Liver (tissue), 8 donors: ENCODE measurements at regions not wholly inside any gene's neighbourhood (a gene's known extent, or its start where the extent isn't known, plus 50 kb on each side); places are given as distances from the start of the nearest gene placed in this dataset.
"Not testable (repeated sequence)": the region's sequence is repeated elsewhere in the genome, so short reads cannot be mapped to it uniquely, and the experiment has no call there.

Experiments
- DNase-seq: peaks from one replicate; pipeline ENCODE4 v3.0.0-alpha.2; 2017; ENCODE audit warnings: low spot score
- H3K27ac ChIP-seq, 2 donors: one replicate each; pipeline ENCODE4 v1.7.0; 2013; ENCODE audit warnings: inconsistent platforms in 2 of 2, low read length in 2 of 2, control low read depth in 1 of 2, low read depth in 1 of 2, mild to moderate bottlenecking in 1 of 2
- H3K27me3 ChIP-seq, 4 donors: one replicate each; pipeline versions ENCODE4 v1.6.1 to v1.7.0; 2013; ENCODE audit warnings: low read length in 3 of 4, inconsistent platforms in 1 of 4, mild to moderate bottlenecking in 1 of 4, moderate library complexity in 1 of 4; ENCODE audit not compliant: control insufficient read depth in 4 of 4, insufficient read depth in 4 of 4
- H3K36me3 ChIP-seq, 4 donors: one replicate each; pipeline versions ENCODE4 v1.6.1 to v1.7.0; 2013; ENCODE audit warnings: low read length in 3 of 4, mild to moderate bottlenecking in 3 of 4, low read depth in 1 of 4, moderate library complexity in 1 of 4; ENCODE audit not compliant: control insufficient read depth in 4 of 4, insufficient read depth in 3 of 4
- H3K4me1 ChIP-seq, 4 donors: one replicate each; pipeline versions ENCODE4 v1.6.1 to v1.7.0; 2013; ENCODE audit warnings: low read length in 3 of 4, mild to moderate bottlenecking in 3 of 4, moderate library complexity in 1 of 4; ENCODE audit not compliant: control insufficient read depth in 4 of 4, insufficient read depth in 4 of 4
- H3K4me3 ChIP-seq, 3 donors: one replicate each; pipeline versions ENCODE4 v1.6.1 to v1.7.0; 2013; ENCODE audit warnings: low read length in 3 of 3, control low read depth in 1 of 3, low read depth in 1 of 3, mild to moderate bottlenecking in 1 of 3
- H3K9ac ChIP-seq, 2 donors: one replicate each; pipeline ENCODE4 v1.7.0; 2013; ENCODE audit warnings: low read length in 2 of 2, mild to moderate bottlenecking in 2 of 2, moderate library complexity in 2 of 2, control low read depth in 1 of 2, low read depth in 1 of 2
- H3K9me3 ChIP-seq, 4 donors: one replicate each; pipeline versions ENCODE4 v1.6.1 to v1.7.0; 2013; ENCODE audit warnings: low read length in 3 of 4; ENCODE audit not compliant: control insufficient read depth in 4 of 4
- CTCF ChIP-seq: fragments of 150-350 bp; IDR thresholded peaks from 2 replicates; pipeline ENCODE4 v1.5.1; 2017; ENCODE audit warnings: improper control_type of control experiment, low read depth, low read length; ENCODE audit not compliant: missing input control
- EGR1 ChIP-seq, 2 donors: IDR thresholded peaks; 2 replicates each; pipeline ENCODE4 v1.6.1; 2016 to 2018; ENCODE audit warnings: antibody characterized with exemption in 2 of 2, low read depth in 2 of 2
- FOXA1 ChIP-seq: IDR thresholded peaks from 2 replicates; pipeline ENCODE4 v1.6.1; 2016; ENCODE audit warnings: antibody characterized with exemption
- FOXA2 ChIP-seq: IDR thresholded peaks from 2 replicates; pipeline ENCODE4 v1.6.1; 2016; ENCODE audit warnings: antibody characterized with exemption
- GABPA ChIP-seq, 2 donors: IDR thresholded peaks in 1 of 2; conservative IDR thresholded peaks in 1 of 2; 2 replicates each; pipeline ENCODE4 v1.6.1; 2016; ENCODE audit warnings: antibody characterized with exemption in 2 of 2, mild to moderate bottlenecking in 1 of 2, moderate library complexity in 1 of 2
- HNF4A ChIP-seq, 2 donors: conservative IDR thresholded peaks; 2 replicates each; pipeline ENCODE4 v1.6.1; 2016; ENCODE audit warnings: antibody characterized with exemption in 2 of 2, mild to moderate bottlenecking in 2 of 2
- HNF4G ChIP-seq: IDR thresholded peaks from 2 replicates; pipeline ENCODE4 v1.6.1; 2016; ENCODE audit warnings: antibody characterized with exemption
- JUND ChIP-seq, 2 donors: IDR thresholded peaks; 2 replicates each; pipeline ENCODE4 v1.6.1; 2016; ENCODE audit warnings: antibody characterized with exemption in 2 of 2
- MAX ChIP-seq: IDR thresholded peaks from 2 replicates; pipeline ENCODE4 v1.6.1; 2016; ENCODE audit warnings: antibody characterized with exemption
- RAD21 ChIP-seq, 2 donors: IDR thresholded peaks; 2 replicates each; pipeline ENCODE4 v1.6.1; 2016; ENCODE audit warnings: antibody characterized with exemption in 2 of 2, mild to moderate bottlenecking in 2 of 2
- REST ChIP-seq: IDR thresholded peaks from 2 replicates; pipeline ENCODE4 v1.6.1; 2016; ENCODE audit warnings: antibody characterized with exemption, mild to moderate bottlenecking
- SP1 ChIP-seq: IDR thresholded peaks from 2 replicates; pipeline ENCODE4 v1.6.1; 2018; ENCODE audit warnings: antibody characterized with exemption, mild to moderate bottlenecking
- TAF1 ChIP-seq: conservative IDR thresholded peaks from 2 replicates; pipeline ENCODE4 v1.6.1; 2016; ENCODE audit warnings: antibody characterized with exemption, mild to moderate bottlenecking
- YY1 ChIP-seq: IDR thresholded peaks from 2 replicates; pipeline ENCODE4 v1.6.1; 2016; ENCODE audit warnings: antibody characterized with exemption, mild to moderate bottlenecking
- WGBS: extraction: QIAGEN DNeasy Blood & Tissue Kit; methylation state at CpG from one replicate; pipeline ENCODE4 v1.1.7; 2013; 5-methylcytosine and 5-hydroxymethylcytosine counted together
- TF ChIP-seq, protein P1 (sequence below): IDR thresholded peaks from 2 replicates; pipeline ENCODE4 v1.6.1; 2016; ENCODE audit warnings: antibody characterized with exemption
- donor health status: healthy.
- donor health status: healthy.
- donor health status: healthy.
- donor health status: healthy.
- donor health status: healthy.

DNA sequence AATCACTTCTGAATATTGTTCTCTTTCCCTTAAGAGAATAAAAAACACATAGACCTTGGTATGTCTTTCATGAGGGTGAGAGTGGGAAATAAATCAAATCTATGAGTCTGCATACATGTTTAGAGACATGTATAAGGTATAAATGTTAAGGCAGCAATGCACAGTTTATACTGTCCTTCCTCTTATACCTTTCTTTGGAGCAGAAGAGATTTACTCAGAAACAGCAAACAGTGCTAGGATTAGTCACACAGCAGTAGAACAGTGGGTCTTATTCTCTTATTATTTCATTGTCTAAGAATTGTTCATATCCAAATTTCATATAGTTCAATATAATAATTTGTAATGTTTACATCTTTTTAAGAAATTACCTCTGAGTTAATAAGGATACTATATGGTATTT, 126.7 kb upstream of the TMEM196 start:
- H3K36me3 ChIP-seq = no peaks in the 10 kb centered on the region
- no peak for TF ChIP-seq JUND (IDR thresholded peaks at IDR 0.05)
- no peak for TF ChIP-seq SP1
- TF ChIP-seq YY1 = no peak
- no peak for TF ChIP-seq CTCF
- TF ChIP-seq RAD21 (IDR thresholded peaks at IDR 0.05) = no peak
- TF ChIP-seq HNF4A (conservative IDR thresholded peaks at IDR 0.05) = no peak
- no peak for TF ChIP-seq GABPA (IDR thresholded peaks at IDR 0.05 in 1 of 2, conservative IDR thresholded peaks at IDR 0.05 in 1 of 2)
- TF ChIP-seq FOXA2 = no peak
- no peak for TF ChIP-seq REST
- no peak for TF ChIP-seq MAX
- TF ChIP-seq FOXA1 = no peak
- TF ChIP-seq HNF4G = no peak
- no peak for TF ChIP-seq EGR1 (IDR thresholded peaks at IDR 0.05; ENCODE audit: low read depth in 2 of 2)
- TF ChIP-seq, protein P1, sequence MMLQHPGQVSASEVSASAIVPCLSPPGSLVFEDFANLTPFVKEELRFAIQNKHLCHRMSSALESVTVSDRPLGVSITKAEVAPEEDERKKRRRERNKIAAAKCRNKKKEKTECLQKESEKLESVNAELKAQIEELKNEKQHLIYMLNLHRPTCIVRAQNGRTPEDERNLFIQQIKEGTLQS = no peak
- no peak for TF ChIP-seq TAF1
- no peak overlapping the region for H3K27ac ChIP-seq
- no peaks in the 10 kb centered on the region for H3K27me3 ChIP-seq
- H3K4me1 ChIP-seq = no peaks in the 10 kb centered on the region
- H3K9ac ChIP-seq = no peak overlapping the region
- no peak for DNase-seq
- no peak overlapping the region for H3K4me3 ChIP-seq
- no peaks in the 10 kb centered on the region for H3K9me3 ChIP-seq

DNA sequence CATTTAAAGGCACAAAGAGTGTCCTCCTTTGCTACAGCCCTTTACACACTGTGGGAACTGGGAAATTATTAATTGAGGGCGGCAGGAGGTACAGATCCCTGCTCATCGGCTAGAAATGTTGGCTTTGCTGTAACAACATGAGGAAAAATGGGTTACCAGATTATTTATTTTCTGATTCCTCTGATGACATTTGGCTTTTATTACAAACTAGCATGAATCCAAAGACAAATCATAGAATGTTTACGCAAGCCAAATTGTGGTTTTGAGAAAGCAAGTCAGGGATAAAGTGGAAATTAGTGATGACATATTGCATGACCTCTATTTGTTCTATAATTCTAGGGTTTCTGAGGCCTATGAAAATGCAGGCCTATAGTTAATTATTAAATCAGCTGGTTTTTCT, 126.1 kb upstream of the TMEM196 start:
- Histone ChIP-seq H3K27ac (no peak overlapping the region), H3K9ac (no peak overlapping the region), H3K27me3 (no peaks in the 10 kb centered on the region), H3K4me3 (no peak overlapping the region), H3K9me3 (no peaks in the 10 kb centered on the region), H3K36me3 (no peaks in the 10 kb centered on the region), H3K4me1 (no peaks in the 10 kb centered on the region)
- no peak for DNase-seq
- TF ChIP-seq FOXA1 (no peak), JUND (IDR thresholded peaks at IDR 0.05) (no peak), FOXA2 (no peak), HNF4G (no peak), RAD21 (IDR thresholded peaks at IDR 0.05) (no peak), MAX (no peak)
- 67% methylated on average over 3 of the region's 3 CpGs for WGBS

GRCh38 chr7:19882893-19883292, 109.5 kb upstream of the TMEM196 start:
- DNase-seq, H3K27ac ChIP-seq, H3K4me1 ChIP-seq, H3K9ac ChIP-seq, H3K9me3 ChIP-seq, H3K27me3 ChIP-seq, H3K4me3 ChIP-seq, H3K36me3 ChIP-seq: not testable (repeated sequence)
- whole genome bisulfite sequencing = 83% methylated on average over 11 of the region's 11 CpGs
